Mesendoderm (in vitro differentiated cells): ENCODE measurements at regions not wholly inside any gene's neighbourhood (a gene's known extent, or its start where the extent isn't known, plus 50 kb on each side); places are given as distances from the start of the nearest gene placed in this dataset.

Experiments
- DNase-seq: peaks from one replicate; pipeline ENCODE4 v3.0.0; 2013
- H2AK5ac ChIP-seq: 2 replicates; pipeline ENCODE4 v1.6.1; 2013; ENCODE audit warnings: low read length, inconsistent platforms
- H2BK120ac ChIP-seq: 2 replicates; pipeline ENCODE4 v1.6.1; 2013; ENCODE audit warnings: low read depth, mild to moderate bottlenecking, low read length, moderate library complexity, mixed read lengths
- H2BK15ac ChIP-seq: replicated peaks from 2 replicates; pipeline ENCODE4 v1.6.1; 2013; ENCODE audit warnings: low read depth, mild to moderate bottlenecking, moderate library complexity
- H2BK5ac ChIP-seq: 2 replicates; pipeline ENCODE4 v1.6.1; 2013; ENCODE audit warnings: low read length, inconsistent platforms
- H3K18ac ChIP-seq: 2 replicates; pipeline ENCODE4 v1.6.1; 2013; ENCODE audit warnings: mild to moderate bottlenecking, low read length, mixed read lengths
- H3K23ac ChIP-seq: one replicate; pipeline ENCODE4 v1.6.1; 2013; ENCODE audit warnings: low read length
- H3K27ac ChIP-seq: 2 replicates; pipeline ENCODE4 v1.5.1; 2013; ENCODE audit warnings: low read depth, mild to moderate bottlenecking, inconsistent platforms, low read length, moderate library complexity
- H3K27me3 ChIP-seq: 2 replicates; pipeline ENCODE4 v1.6.1; 2013; ENCODE audit warnings: low read length, control low read depth, mild to moderate bottlenecking, inconsistent platforms; ENCODE audit not compliant: insufficient read depth, poor library complexity
- H3K36me3 ChIP-seq: 2 replicates; pipeline ENCODE4 v1.6.1; 2013; ENCODE audit warnings: low read length, inconsistent platforms; ENCODE audit not compliant: control insufficient read depth, insufficient read depth
- H3K4ac ChIP-seq: one replicate; pipeline ENCODE4 v1.6.1; 2013; ENCODE audit warnings: low read depth, mild to moderate bottlenecking, low read length, moderate library complexity
- H3K4me1 ChIP-seq: 2 replicates; pipeline ENCODE4 v1.6.1; 2013; ENCODE audit warnings: low read depth, low read length, inconsistent platforms; ENCODE audit not compliant: control insufficient read depth
- H3K4me2 ChIP-seq: 2 replicates; pipeline ENCODE4 v1.6.1; 2013; ENCODE audit warnings: low read length
- H3K4me3 ChIP-seq: 2 replicates; pipeline ENCODE4 v1.5.1; 2013; ENCODE audit warnings: mild to moderate bottlenecking, low read length
- H3K56ac ChIP-seq: one replicate; pipeline ENCODE4 v1.6.1; 2013; ENCODE audit warnings: low read length
- H3K79me1 ChIP-seq: 2 replicates; pipeline ENCODE4 v1.6.1; 2013; ENCODE audit warnings: low read length, inconsistent platforms
- H3K79me2 ChIP-seq: 2 replicates; pipeline ENCODE4 v1.6.1; 2013; ENCODE audit warnings: mild to moderate bottlenecking, low read length; ENCODE audit not compliant: control insufficient read depth, insufficient read depth
- H3K9ac ChIP-seq: 2 replicates; pipeline ENCODE4 v1.6.1; 2013; ENCODE audit warnings: low read length, inconsistent platforms
- H4K5ac ChIP-seq: one replicate; pipeline ENCODE4 v1.6.1; 2013; ENCODE audit warnings: low read length
- H4K8ac ChIP-seq: one replicate; pipeline ENCODE4 v1.6.1; 2013; ENCODE audit warnings: low read depth, mild to moderate bottlenecking, control low read depth, low read length, moderate library complexity
- WGBS: extraction: QIAGEN DNeasy Blood & Tissue Kit; methylation state at CpG from one replicate; pipeline ENCODE4 v1.1.7; 2013; ENCODE audit warnings: low lambda C conversion rate, missing lambda C conversion rate; ENCODE audit not compliant: insufficient coverage; ENCODE audit errors: extremely low coverage; 5-methylcytosine and 5-hydroxymethylcytosine counted together

GRCh38 chr17:13757871-13758270 is 156.1 kb upstream of the HS3ST3A1 start:
- peak; percentile 90 for DNase-seq
- Histone ChIP-seq H3K18ac (peak overlapping the region; percentile 22), H3K4me2 (no peak overlapping the region), H2BK15ac (no peak overlapping the region), H3K4ac (no peak overlapping the region), H3K27ac (peak overlapping the region; percentile 40), H4K8ac (no peak overlapping the region), H3K23ac (no peak overlapping the region), H2BK5ac (peak overlapping the region; percentile 48), H3K27me3 (no peaks in the 10 kb centered on the region), H2AK5ac (no peak overlapping the region), H3K4me1 (peaks cover 9% of the 10 kb centered on the region), H3K9ac (no peak overlapping the region), H3K79me2 (no peaks in the 10 kb centered on the region), H3K36me3 (no peaks in the 10 kb centered on the region), H3K79me1 (no peaks in the 10 kb centered on the region), H3K4me3 (no peak overlapping the region), H4K5ac (no peak overlapping the region), H2BK120ac (peak overlapping the region; percentile 88), H3K56ac (no peak overlapping the region)
- WGBS: no CpG with 5 or more reads among the region's 2 CpGs

- Histone ChIP-seq H3K9ac (no peak overlapping the region), H4K8ac (no peak overlapping the region), H3K56ac (peak overlapping the region; percentile 51), H4K5ac (no peak overlapping the region), H3K79me1 (no peaks in the 10 kb centered on the region), H2AK5ac (no peak overlapping the region), H3K79me2 (no peaks in the 10 kb centered on the region), H3K36me3 (no peaks in the 10 kb centered on the region), H2BK15ac (no peak overlapping the region), H3K23ac (no peak overlapping the region), H3K18ac (peak overlapping the region; percentile 83), H3K4me3 (no peak overlapping the region), H3K4ac (peak overlapping the region; percentile 18), H3K27me3 (no peaks in the 10 kb centered on the region), H3K4me1 (peaks cover 9% of the 10 kb centered on the region), H3K4me2 (no peak overlapping the region), H2BK120ac (peak overlapping the region; percentile 49), H3K27ac (no peak overlapping the region), H2BK5ac (peak overlapping the region; percentile 10)
- no peak for DNase-seq
- WGBS: no CpG with 5 or more reads among the region's 6 CpGs
Observed at GRCh38 chr17:13759518-13760335, 158.0 kb upstream of the HS3ST3A1 start.

- Histone ChIP-seq H3K79me1 (no peaks in the 10 kb centered on the region), H2AK5ac (no peak overlapping the region), H3K4ac (no peak overlapping the region), H3K18ac (no peak overlapping the region), H2BK15ac (no peak overlapping the region), H3K27ac (no peak overlapping the region), H3K4me3 (no peak overlapping the region), H4K5ac (no peak overlapping the region), H3K36me3 (no peaks in the 10 kb centered on the region), H3K4me2 (no peak overlapping the region), H2BK120ac (no peak overlapping the region), H4K8ac (no peak overlapping the region), H3K4me1 (peaks cover 6% of the 10 kb centered on the region), H3K27me3 (no peaks in the 10 kb centered on the region), H3K9ac (no peak overlapping the region), H3K79me2 (no peaks in the 10 kb centered on the region), H2BK5ac (no peak overlapping the region), H3K23ac (no peak overlapping the region), H3K56ac (no peak overlapping the region)
- DNase-seq: no peak
- WGBS: no CpG with 5 or more reads among the region's 2 CpGs
Observed at GRCh38 chr17:13761038-13761603, 159.4 kb upstream of the HS3ST3A1 start.

- Histone ChIP-seq H3K9ac (no peak overlapping the region), H3K4me2 (no peak overlapping the region), H2BK15ac (no peak overlapping the region), H3K36me3 (no peaks in the 10 kb centered on the region), H2BK120ac (no peak overlapping the region), H3K27ac (no peak overlapping the region), H4K8ac (no peak overlapping the region), H2AK5ac (no peak overlapping the region), H4K5ac (no peak overlapping the region), H3K79me1 (no peaks in the 10 kb centered on the region), H3K4ac (no peak overlapping the region), H3K4me1 (no peaks in the 10 kb centered on the region), H3K23ac (no peak overlapping the region), H2BK5ac (no peak overlapping the region), H3K79me2 (no peaks in the 10 kb centered on the region), H3K18ac (no peak overlapping the region), H3K56ac (no peak overlapping the region), H3K4me3 (no peak overlapping the region), H3K27me3 (no peaks in the 10 kb centered on the region)
- no CpG with 5 or more reads among the region's 2 CpGs for WGBS
- no peak for DNase-seq
Observed at GRCh38 chr17:13765701-13766100, 164.0 kb upstream of the HS3ST3A1 start.

- Histone ChIP-seq H2BK15ac (no peak overlapping the region), H3K4me1 (no peaks in the 10 kb centered on the region), H2BK5ac (no peak overlapping the region), H4K8ac (no peak overlapping the region), H2AK5ac (no peak overlapping the region), H2BK120ac (no peak overlapping the region), H3K4me2 (no peak overlapping the region), H4K5ac (no peak overlapping the region), H3K4me3 (no peak overlapping the region), H3K23ac (no peak overlapping the region), H3K18ac (no peak overlapping the region), H3K27ac (no peak overlapping the region), H3K56ac (no peak overlapping the region), H3K9ac (no peak overlapping the region), H3K79me2 (no peaks in the 10 kb centered on the region), H3K4ac (no peak overlapping the region), H3K36me3 (no peaks in the 10 kb centered on the region), H3K27me3 (no peaks in the 10 kb centered on the region), H3K79me1 (no peaks in the 10 kb centered on the region)
- DNase-seq: no peak
- WGBS: no CpG with 5 or more reads among the region's 3 CpGs
Observed at GRCh38 chr17:13770702-13771101, 169.0 kb upstream of the HS3ST3A1 start.
